Astrocyte (in vitro differentiated cells and primary cell): ENCODE measurements at regions not wholly inside any gene's neighbourhood (a gene's known extent, or its start where the extent isn't known, plus 50 kb on each side); places are given as distances from the start of the nearest gene placed in this dataset.

Source experiments
- DNase-seq: peaks from one replicate; pipeline ENCODE4 v3.0.0-alpha.2; 2010; ENCODE audit warnings: low read depth
- FAIRE-seq: peaks from 2 replicates; lab custom pipeline; 2011; peaks lifted over from hg19 to GRCh38; lab: Jason Lieb, UNC
- H2AFZ ChIP-seq: 2 replicates; pipeline ENCODE4 v1.6.0; 2012; ENCODE audit warnings: low read depth, low read length, inconsistent platforms
- H3K27ac ChIP-seq: 2 replicates; pipeline ENCODE4 v1.5.1; 2011; ENCODE audit warnings: low read depth, low read length, inconsistent platforms
- H3K27me3 ChIP-seq: 2 replicates; pipeline ENCODE4 v1.6.0; 2011; ENCODE audit warnings: low read length, inconsistent platforms; ENCODE audit not compliant: insufficient read depth
- H3K36me3 ChIP-seq: 2 replicates; pipeline ENCODE4 v1.5.1; 2011; ENCODE audit warnings: low read length, inconsistent platforms; ENCODE audit not compliant: insufficient read depth
- H3K4me1 ChIP-seq: 2 replicates; pipeline ENCODE4 v1.5.1; 2011; ENCODE audit warnings: low read length, inconsistent platforms; ENCODE audit not compliant: insufficient read depth
- H3K4me2 ChIP-seq: 2 replicates; pipeline ENCODE4 v1.6.0; 2012; ENCODE audit warnings: low read length, inconsistent platforms
- H3K4me3 ChIP-seq: 2 replicates; pipeline ENCODE4 v1.5.1; 2011; ENCODE audit warnings: low read depth, mild to moderate bottlenecking, low read length, inconsistent platforms; ENCODE audit not compliant: insufficient read depth
- H3K79me2 ChIP-seq: 2 replicates; pipeline ENCODE4 v1.6.0; 2012; ENCODE audit warnings: mild to moderate bottlenecking, low read length, inconsistent platforms; ENCODE audit not compliant: insufficient read depth
- H3K9ac ChIP-seq: 2 replicates; pipeline ENCODE4 v1.6.0; 2012; ENCODE audit warnings: mild to moderate bottlenecking, low read length, inconsistent platforms
- H3K9me3 ChIP-seq: 2 replicates; pipeline ENCODE4 v1.5.1; 2012; ENCODE audit warnings: low read depth, mild to moderate bottlenecking, low read length, inconsistent platforms; ENCODE audit not compliant: insufficient read depth
- H4K20me1 ChIP-seq: 2 replicates; pipeline ENCODE4 v1.6.0; 2012; ENCODE audit warnings: low read length, inconsistent platforms; ENCODE audit not compliant: insufficient read depth
- H3K27ac Mint-ChIP-seq: one replicate; pipeline ENCODE4 v1.8.0; 2021; ENCODE audit warnings: mild to moderate bottlenecking, mixed read lengths; ENCODE audit not compliant: unreplicated experiment
- H3K27me3 Mint-ChIP-seq: one replicate; pipeline ENCODE4 v1.8.0; 2021; ENCODE audit warnings: low read depth, mixed read lengths; ENCODE audit not compliant: unreplicated experiment
- H3K36me3 Mint-ChIP-seq: one replicate; pipeline ENCODE4 v1.8.0; 2021; ENCODE audit warnings: low read depth, mixed read lengths; ENCODE audit not compliant: unreplicated experiment
- H3K4me1 Mint-ChIP-seq: one replicate; pipeline ENCODE4 v1.8.0; 2021; ENCODE audit warnings: low read depth, mixed read lengths; ENCODE audit not compliant: unreplicated experiment
- H3K4me3 Mint-ChIP-seq: one replicate; pipeline ENCODE4 v1.8.0; 2021; ENCODE audit warnings: mild to moderate bottlenecking, moderate library complexity, mixed read lengths; ENCODE audit not compliant: unreplicated experiment
- H3K9me3 Mint-ChIP-seq: one replicate; pipeline ENCODE4 v1.8.0; 2021; ENCODE audit warnings: mild to moderate bottlenecking, mixed read lengths; ENCODE audit not compliant: unreplicated experiment
- CTCF ChIP-seq: IDR thresholded peaks from 2 replicates; pipeline ENCODE4 v1.5.1; 2011; ENCODE audit warnings: low read depth, mild to moderate bottlenecking, inconsistent platforms, low read length, moderate library complexity; ENCODE audit not compliant: insufficient read depth
- EZH2 ChIP-seq: IDR thresholded peaks from 2 replicates; pipeline ENCODE4 v1.6.1; 2012; ENCODE audit warnings: mild to moderate bottlenecking, low read length, inconsistent platforms; ENCODE audit not compliant: insufficient read depth

GRCh38 chr3:178451799-178452198, 84.4 kb upstream of the KCNMB2 start:
- Mint-ChIP-seq H3K27me3 (peaks cover 2% of the 10 kb centered on the region), H3K36me3 (no peaks in the 10 kb centered on the region), H3K9me3 (no peaks in the 10 kb centered on the region), H3K27ac (no peak overlapping the region), H3K4me3 (no peak overlapping the region), H3K4me1 (peaks cover 5% of the 10 kb centered on the region)
- Histone ChIP-seq H2AFZ (no peak overlapping the region), H3K4me2 (no peak overlapping the region), H3K36me3 (no peaks in the 10 kb centered on the region), H3K9me3 (no peaks in the 10 kb centered on the region), H3K79me2 (no peaks in the 10 kb centered on the region), H3K27me3 (no peaks in the 10 kb centered on the region), H3K4me3 (no peak overlapping the region), H4K20me1 (no peaks in the 10 kb centered on the region), H3K27ac (no peak overlapping the region), H3K9ac (no peak overlapping the region), H3K4me1 (peaks cover 6% of the 10 kb centered on the region)
- no peak for DNase-seq
- TF ChIP-seq CTCF: no peak
- no peak for TF ChIP-seq EZH2
- FAIRE-seq: no peak

GRCh38 chr3:178454726-178455125, 81.5 kb upstream of the KCNMB2 start:
- Histone ChIP-seq H3K27ac (peak overlapping the region; percentile 34), H3K79me2 (no peaks in the 10 kb centered on the region), H3K4me2 (peak overlapping the region; percentile 40), H3K9ac (no peak overlapping the region), H3K9me3 (no peaks in the 10 kb centered on the region), H3K4me1 (peaks cover 6% of the 10 kb centered on the region), H3K27me3 (no peaks in the 10 kb centered on the region), H4K20me1 (no peaks in the 10 kb centered on the region), H3K36me3 (no peaks in the 10 kb centered on the region), H3K4me3 (no peak overlapping the region), H2AFZ (no peak overlapping the region)
- H3K27ac Mint-ChIP-seq: no peak overlapping the region
- no peaks in the 10 kb centered on the region for H3K9me3 Mint-ChIP-seq
- H3K4me1 Mint-ChIP-seq: peaks cover 5% of the 10 kb centered on the region
- peak; percentile 83 for DNase-seq
- H3K4me3 Mint-ChIP-seq: no peak overlapping the region
- H3K36me3 Mint-ChIP-seq: no peaks in the 10 kb centered on the region
- H3K27me3 Mint-ChIP-seq: peaks cover 3% of the 10 kb centered on the region
- TF ChIP-seq EZH2: no peak
- TF ChIP-seq CTCF: no peak
- no peak for FAIRE-seq

GRCh38 chr3:178455226-178455625, 81.0 kb upstream of the KCNMB2 start:
- Histone ChIP-seq H4K20me1 (no peaks in the 10 kb centered on the region), H3K27me3 (no peaks in the 10 kb centered on the region), H3K79me2 (no peaks in the 10 kb centered on the region), H3K27ac (peak overlapping the region; percentile 34), H3K36me3 (no peaks in the 10 kb centered on the region), H2AFZ (no peak overlapping the region), H3K4me1 (peaks cover 6% of the 10 kb centered on the region), H3K4me2 (peak overlapping the region; percentile 40), H3K9ac (no peak overlapping the region), H3K9me3 (no peaks in the 10 kb centered on the region), H3K4me3 (no peak overlapping the region)
- TF ChIP-seq CTCF (no peak), EZH2 (no peak)
- Mint-ChIP-seq H3K27me3 (peaks cover 4% of the 10 kb centered on the region), H3K4me1 (peaks cover 5% of the 10 kb centered on the region), H3K36me3 (no peaks in the 10 kb centered on the region), H3K4me3 (no peak overlapping the region), H3K9me3 (no peaks in the 10 kb centered on the region), H3K27ac (no peak overlapping the region)
- FAIRE-seq (no peak), DNase-seq (peak; percentile 8)
